ENCODE measurements at regions not wholly inside any gene's neighbourhood (a gene's known extent, or its start where the extent isn't known, plus 50 kb on each side); places are given as distances from the start of the nearest gene placed in this dataset.

GRCh38 chr3:64925575-64925974, 237.8 kb upstream of the ADAMTS9 start:
- no peak for DNase-seq (ENCODE audit: extremely low spot score)
- ChIA-PET CTCF (no interaction called here), POLR2A (no interaction called here)
- TF ChIP-seq, protein P1, sequence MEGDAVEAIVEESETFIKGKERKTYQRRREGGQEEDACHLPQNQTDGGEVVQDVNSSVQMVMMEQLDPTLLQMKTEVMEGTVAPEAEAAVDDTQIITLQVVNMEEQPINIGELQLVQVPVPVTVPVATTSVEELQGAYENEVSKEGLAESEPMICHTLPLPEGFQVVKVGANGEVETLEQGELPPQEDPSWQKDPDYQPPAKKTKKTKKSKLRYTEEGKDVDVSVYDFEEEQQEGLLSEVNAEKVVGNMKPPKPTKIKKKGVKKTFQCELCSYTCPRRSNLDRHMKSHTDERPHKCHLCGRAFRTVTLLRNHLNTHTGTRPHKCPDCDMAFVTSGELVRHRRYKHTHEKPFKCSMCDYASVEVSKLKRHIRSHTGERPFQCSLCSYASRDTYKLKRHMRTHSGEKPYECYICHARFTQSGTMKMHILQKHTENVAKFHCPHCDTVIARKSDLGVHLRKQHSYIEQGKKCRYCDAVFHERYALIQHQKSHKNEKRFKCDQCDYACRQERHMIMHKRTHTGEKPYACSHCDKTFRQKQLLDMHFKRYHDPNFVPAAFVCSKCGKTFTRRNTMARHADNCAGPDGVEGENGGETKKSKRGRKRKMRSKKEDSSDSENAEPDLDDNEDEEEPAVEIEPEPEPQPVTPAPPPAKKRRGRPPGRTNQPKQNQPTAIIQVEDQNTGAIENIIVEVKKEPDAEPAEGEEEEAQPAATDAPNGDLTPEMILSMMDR (IDR thresholded peaks at IDR 0.05; ENCODE audit: control extremely low read depth, extremely low read depth, low read depth, missing control alignments) = no peak

DNA sequence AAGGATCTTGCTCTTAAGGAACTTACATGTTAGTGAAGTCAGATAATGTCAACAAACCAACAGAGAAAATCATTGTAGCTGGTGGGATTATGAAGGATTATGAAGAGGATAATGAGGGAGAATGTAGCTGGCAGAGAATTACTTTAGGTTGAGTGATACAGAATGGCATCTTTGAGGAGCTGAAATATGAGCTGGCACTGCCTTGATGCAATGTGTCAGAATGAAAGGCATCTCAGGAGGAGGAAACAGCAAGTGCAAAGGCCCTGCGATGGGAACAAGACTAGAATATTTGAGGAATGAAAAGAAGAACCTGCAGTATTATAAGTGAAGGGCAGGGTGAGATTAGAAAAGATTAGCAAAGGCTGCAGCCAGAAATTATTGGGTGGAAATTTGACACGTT, 237.2 kb upstream of the ADAMTS9 start:
- DNase-seq (ENCODE audit: extremely low spot score) = no peak
- CTCF ChIA-PET = interaction anchor here (0.9 to 1.0 kb wide), 2 partner anchors 9 to 21 kb away, joined by 3 read pairs; no protein-coding TSS in a partner anchor
- POLR2A ChIA-PET = no interaction called here
- TF ChIP-seq, protein P1 (IDR thresholded peaks at IDR 0.05; ENCODE audit: control extremely low read depth, extremely low read depth, low read depth, missing control alignments) = no peak

DNA sequence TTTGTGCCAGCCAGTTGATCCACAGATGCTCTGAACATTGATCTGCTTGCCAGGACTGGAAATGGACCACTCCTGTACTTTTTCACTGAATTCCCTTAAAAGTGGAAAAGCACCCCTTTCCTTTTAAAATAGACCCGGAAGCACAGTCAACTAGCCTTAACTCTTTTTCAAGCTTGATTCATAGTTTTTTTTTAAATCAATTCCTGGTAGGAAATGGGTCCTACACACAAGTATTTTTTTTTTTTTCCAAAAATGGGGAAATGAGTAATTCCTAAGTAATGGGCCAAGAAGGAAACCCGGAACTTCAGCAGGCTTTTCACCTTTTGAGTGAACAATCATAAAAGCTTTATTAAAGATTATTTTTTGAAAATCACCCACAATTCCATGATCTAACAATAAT, 234.4 kb upstream of the ADAMTS9 start:
- POLR2A ChIA-PET = no interaction called here
- TF ChIP-seq, protein P1 (IDR thresholded peaks at IDR 0.05; ENCODE audit: control extremely low read depth, extremely low read depth, low read depth, missing control alignments) = no peak
- no peak for DNase-seq (ENCODE audit: extremely low spot score)
- CTCF ChIA-PET = no interaction called here

- POLR2A ChIA-PET = no interaction called here
- TF ChIP-seq, protein P1 (IDR thresholded peaks at IDR 0.05; ENCODE audit: control extremely low read depth, extremely low read depth, low read depth, missing control alignments) = no peak
- DNase-seq (ENCODE audit: extremely low spot score) = no peak
- CTCF ChIA-PET = no interaction called here
These were observed 233.7 kb upstream of the ADAMTS9 start for GRCh38 chr3:64921281-64922065.

GRCh38 chr3:64919934-64920333, 232.1 kb upstream of the ADAMTS9 start:
- ChIA-PET POLR2A (no interaction called here), CTCF (interaction anchor here (1.6 kb wide), 1 partner anchor 9 kb away, joined by 5 read pairs; no protein-coding TSS in a partner anchor)

DNA sequence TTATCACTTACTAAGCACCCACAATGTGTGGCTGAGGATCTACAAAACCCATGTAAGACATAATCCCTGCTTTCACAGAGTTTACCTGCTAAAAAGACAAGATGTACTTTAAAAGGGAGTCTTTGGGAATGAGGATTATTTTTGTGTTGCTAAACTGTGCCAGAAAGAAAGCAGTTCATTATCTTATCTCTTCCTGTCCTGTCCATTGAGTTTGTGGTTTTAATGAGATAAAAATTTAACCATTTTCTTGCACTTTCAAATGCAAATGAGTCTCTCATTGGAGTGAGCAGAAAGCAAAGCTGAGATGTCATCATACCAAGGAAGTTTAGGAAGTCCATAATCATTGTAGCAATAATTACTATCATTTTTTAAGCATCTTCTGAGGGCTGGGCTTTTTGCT, 231.2 kb upstream of the ADAMTS9 start:
- ChIA-PET POLR2A (no interaction called here), CTCF (interaction anchor here (1.6 kb wide), 1 partner anchor 10 kb away, joined by 5 read pairs; no protein-coding TSS in a partner anchor)
- TF ChIP-seq, protein P1 (IDR thresholded peaks at IDR 0.05; ENCODE audit: control extremely low read depth, extremely low read depth, low read depth, missing control alignments) = no peak
- no peak for DNase-seq (ENCODE audit: extremely low spot score)

More at GRCh38 chr3:64919934-64920333, 232.1 kb upstream of the ADAMTS9 start:
- TF ChIP-seq, protein P1 (IDR thresholded peaks at IDR 0.05; ENCODE audit: control extremely low read depth, extremely low read depth, low read depth, missing control alignments) = no peak
- no peak for DNase-seq (ENCODE audit: extremely low spot score)

Data from GM10248 (cell line).